HEK293T (cell line): ENCODE measurements at regions not wholly inside any gene's neighbourhood (a gene's known extent, or its start where the extent isn't known, plus 50 kb on each side); places are given as distances from the start of the nearest gene placed in this dataset.

Experiments
- CTBP1 ChIP-seq: fragments of 450-650 bp; IDR thresholded peaks from 2 replicates; pipeline ENCODE4 v1.6.1; 2016; ENCODE audit warnings: borderline replicate concordance
- FOXA1 ChIP-seq: fragments of 450-650 bp; IDR thresholded peaks from 2 replicates; pipeline ENCODE4 v1.6.1; 2016; ENCODE audit warnings: mild to moderate bottlenecking
- FOXK2 ChIP-seq: fragments of 450-650 bp; IDR thresholded peaks from 2 replicates; pipeline ENCODE4 v1.6.1; 2016; ENCODE audit warnings: mild to moderate bottlenecking
- FOXM1 ChIP-seq: fragments of 450-650 bp; IDR thresholded peaks from 2 replicates; pipeline ENCODE4 v1.6.1; 2017; ENCODE audit warnings: mild to moderate bottlenecking, borderline replicate concordance
- L3MBTL2 ChIP-seq: fragments of 450-650 bp; conservative IDR thresholded peaks from 2 replicates; pipeline ENCODE4 v1.6.1; 2016; ENCODE audit warnings: mild to moderate bottlenecking
- SP1 ChIP-seq: fragments of 450-650 bp; IDR thresholded peaks from 2 replicates; pipeline ENCODE4 v1.6.1; 2017
- SUZ12 ChIP-seq: fragments of 450-650 bp; IDR thresholded peaks from 2 replicates; pipeline ENCODE4 v1.6.1; 2016; ENCODE audit warnings: mild to moderate bottlenecking
- TARDBP ChIP-seq: fragments of 450-650 bp; IDR thresholded peaks from 2 replicates; pipeline ENCODE4 v1.6.1; 2016
- ZNF384 ChIP-seq: fragments of 450-650 bp; IDR thresholded peaks from 2 replicates; pipeline ENCODE4 v1.6.1; 2016

GRCh38 chr2:192947352-192947751 is 752.6 kb upstream of the TMEFF2 start:
- TF ChIP-seq ZNF384 (no peak), FOXA1 (no peak), FOXM1 (no peak), SUZ12 (no peak), TARDBP (no peak), FOXK2 (no peak), SP1 (no peak), CTBP1 (no peak), L3MBTL2 (no peak)
